NT2/D1 (cell line): ENCODE measurements at regions not wholly inside any gene's neighbourhood (a gene's known extent, or its start where the extent isn't known, plus 50 kb on each side); places are given as distances from the start of the nearest gene placed in this dataset.

Experiments used
- SUZ12 ChIP-seq: IDR thresholded peaks from 2 replicates; pipeline ENCODE4 v1.6.1; 2011; ENCODE audit not compliant: insufficient read length, insufficient read depth; ENCODE audit errors: extremely low read depth
- YY1 ChIP-seq: IDR thresholded peaks from 2 replicates; pipeline ENCODE4 v1.6.1; 2011; ENCODE audit not compliant: insufficient read length, insufficient read depth
- ZNF274 ChIP-seq: IDR thresholded peaks from 2 replicates; pipeline ENCODE4 v1.6.1; 2011; ENCODE audit warnings: mild to moderate bottlenecking, low read depth, low read length

DNA sequence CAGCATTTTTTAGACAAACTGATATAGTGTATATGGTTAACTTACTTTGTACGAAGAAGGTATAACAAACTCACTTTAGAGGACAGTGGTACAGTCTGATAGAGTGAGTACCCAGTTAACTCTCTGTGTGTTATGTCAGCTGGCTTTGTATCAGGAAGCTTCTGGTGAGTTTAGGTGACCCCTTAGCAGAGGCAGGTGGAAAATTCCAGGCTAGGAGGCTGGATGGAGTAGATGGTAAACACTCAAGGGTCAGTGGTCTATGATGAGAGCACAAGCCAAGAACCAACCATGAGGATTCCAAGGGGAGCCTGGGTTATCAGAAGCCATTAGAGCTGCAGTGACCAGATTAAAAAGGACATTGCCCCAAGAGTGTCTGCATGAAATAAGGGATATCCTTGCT is 227.3 kb upstream of the CENPE start:
- TF ChIP-seq ZNF274 (no peak), YY1 (no peak), SUZ12 (no peak)
